B cell (primary cell): ENCODE measurements at regions not wholly inside any gene's neighbourhood (a gene's known extent, or its start where the extent isn't known, plus 50 kb on each side); places are given as distances from the start of the nearest gene placed in this dataset.

Source experiments
- ATAC-seq: fragments of 200-7000 bp; cut with Tn5 transposase; one replicate; pipeline ENCODE4 v1.10.0; 2021; ENCODE audit warnings: low read depth, mild to moderate bottlenecking, moderate number of reproducible peaks, moderate library complexity
- CTCF ChIA-PET: fragments of 350-600 bp; sonication (Branson Sonifier 250); formaldehyde crosslinking; loops from one replicate; lab custom pipeline; 2021; ENCODE audit warnings: antibody characterized with exemption, inconsistent platforms; lab: Charles Lee
- POLR2A ChIA-PET: fragments of 350-600 bp; sonication (Branson Sonifier 250); formaldehyde crosslinking; loops from one replicate; lab custom pipeline; 2021; ENCODE audit warnings: antibody characterized with exemption; lab: Charles Lee
- DNase-seq: peaks from one replicate; pipeline ENCODE4 v3.0.0; 2013
- H2AFZ ChIP-seq: 2 replicates; pipeline ENCODE4 v1.6.1; 2012; ENCODE audit warnings: mild to moderate bottlenecking, low read depth, low read length; ENCODE audit not compliant: insufficient read depth, poor library complexity, severe bottlenecking
- H3K27ac ChIP-seq, 2 donors: 1 replicate in 1 of 2; 2 replicates in 1 of 2; pipeline ENCODE4 v1.5.1; 2012 to 2013; ENCODE audit warnings: low read length in 2 of 2, mild to moderate bottlenecking in 2 of 2, moderate library complexity in 1 of 2
- H3K27me3 ChIP-seq, 4 experiments: fragments of 200-600 bp in 1 of 4; sonication (generic) in 1 of 4; replicated peaks in 1 of 4; 1 replicate in 2 of 4; 2 replicates in 2 of 4; pipeline versions ENCODE4 v1.6.1 to v1.7.0; 2013 to 2016; ENCODE audit warnings: low read length in 3 of 4, mild to moderate bottlenecking in 2 of 4, mixed read lengths in 1 of 4, moderate library complexity in 1 of 4; ENCODE audit not compliant: insufficient read depth in 4 of 4, control insufficient read depth in 3 of 4; ENCODE audit errors: control extremely low read depth in 1 of 4
- H3K36me3 ChIP-seq, 2 experiments: replicated peaks in 1 of 2; 1 replicate in 1 of 2; 2 replicates in 1 of 2; pipeline versions ENCODE4 v1.6.1 to v1.7.1; 2013; ENCODE audit warnings: low read length in 1 of 2; ENCODE audit not compliant: insufficient read depth in 2 of 2, control insufficient read depth in 1 of 2; ENCODE audit errors: control extremely low read depth in 1 of 2, extremely low read depth in 1 of 2
- H3K4me1 ChIP-seq, 2 donors: fragments of 200-600 bp in 1 of 2; sonication (generic) in 1 of 2; 1 replicate in 1 of 2; 2 replicates in 1 of 2; pipeline versions ENCODE4 v1.5.1 to v1.6.1; 2013 to 2017; ENCODE audit warnings: low read length in 2 of 2; ENCODE audit not compliant: control insufficient read depth in 2 of 2, insufficient read depth in 2 of 2
- H3K4me2 ChIP-seq: replicated peaks from 2 replicates; pipeline ENCODE3; 2012; ENCODE audit warnings: mild to moderate bottlenecking, low read depth, low read length; ENCODE audit not compliant: poor library complexity, severe bottlenecking
- H3K4me3 ChIP-seq, 5 experiments: fragments of 200-600 bp in 1 of 5; sonication (generic) in 1 of 5; 1 replicate in 3 of 5; 2 replicates in 2 of 5; pipeline versions ENCODE4 v1.5.1 to v1.7.0; 2011 to 2016; ENCODE audit warnings: low read length in 4 of 5, mild to moderate bottlenecking in 4 of 5, low read depth in 2 of 5, control low read depth in 1 of 5, moderate library complexity in 1 of 5; ENCODE audit not compliant: insufficient read depth in 1 of 5; ENCODE audit errors: control extremely low read depth in 1 of 5, extremely low read depth in 1 of 5
- H3K79me2 ChIP-seq: fragments of 200-600 bp; sonication (generic); one replicate; pipeline ENCODE4 v1.6.0; 2016; ENCODE audit warnings: low read length; ENCODE audit not compliant: control insufficient read depth, insufficient read depth
- H3K9ac ChIP-seq: fragments of 200-600 bp; sonication (generic); 2 replicates; pipeline ENCODE4 v1.6.1; 2017; ENCODE audit warnings: mild to moderate bottlenecking, low read length, moderate library complexity
- H3K9me3 ChIP-seq, 3 donors: one replicate each; pipeline versions ENCODE4 v1.6.1 to v1.7.1; 2013; ENCODE audit warnings: low read length in 2 of 3; ENCODE audit not compliant: control insufficient read depth in 2 of 3, insufficient read depth in 1 of 3; ENCODE audit errors: control extremely low read depth in 1 of 3
- H4K20me1 ChIP-seq: 2 replicates; pipeline ENCODE4 v1.6.0; 2012; ENCODE audit warnings: mild to moderate bottlenecking, low read length; ENCODE audit not compliant: insufficient read depth, control insufficient read depth, poor library complexity, severe bottlenecking
- H3K27ac Mint-ChIP-seq: one replicate; pipeline ENCODE4 v1.8.0; 2021; ENCODE audit warnings: mixed read lengths
- H3K27me3 Mint-ChIP-seq: one replicate; pipeline ENCODE4 v1.8.0; 2021; ENCODE audit warnings: mixed read lengths
- H3K4me1 Mint-ChIP-seq: one replicate; pipeline ENCODE4 v1.8.0; 2021; ENCODE audit warnings: mixed read lengths
- H3K4me3 Mint-ChIP-seq: one replicate; pipeline ENCODE4 v1.8.0; 2021; ENCODE audit warnings: mixed read lengths
- H3K9me3 Mint-ChIP-seq: one replicate; pipeline ENCODE4 v1.8.0; 2022; ENCODE audit warnings: mixed read lengths; ENCODE audit not compliant: insufficient read depth
- CTCF ChIP-seq: fragments of 200-600 bp; IDR thresholded peaks from one replicate; pipeline ENCODE4 v1.8.0; 2022; ENCODE audit warnings: antibody characterized with exemption, mild to moderate bottlenecking
- EZH2 ChIP-seq: IDR thresholded peaks from 2 replicates; pipeline ENCODE4 v1.6.1; 2012; ENCODE audit warnings: borderline replicate concordance, low read depth, mild to moderate bottlenecking, moderate library complexity, low read length; ENCODE audit not compliant: insufficient read depth, poor library complexity, severe bottlenecking
- WGBS: methylation state at CpG from one replicate; pipeline ENCODE4 v1.1.5; 2013; ENCODE audit warnings: missing lambda C conversion rate; ENCODE audit not compliant: insufficient coverage; 5-methylcytosine and 5-hydroxymethylcytosine counted together
- intact Hi-C: fragments of 100-400 bp; cut with micrococcal nuclease; formaldehyde crosslinking; loops from one replicate; pipeline ENCODE4 v1.10.0; 2022

- intact Hi-C loops = no loop called here
- Histone ChIP-seq H3K4me3 (no peak overlapping the region), H3K4me2 (no peak overlapping the region), H3K27ac (no peak overlapping the region), H3K9me3 (no peaks in the 10 kb centered on the region), H3K36me3 (no peaks in the 10 kb centered on the region), H3K79me2 (no peaks in the 10 kb centered on the region), H3K4me1 (no peaks in the 10 kb centered on the region), H2AFZ (no peak overlapping the region), H3K27me3 (no peaks in the 10 kb centered on the region), H4K20me1 (no peaks in the 10 kb centered on the region), H3K9ac (no peak overlapping the region)
- ChIA-PET POLR2A (no interaction called here), CTCF (no interaction called here)
- H3K4me1 Mint-ChIP-seq = peaks cover 6% of the 10 kb centered on the region
- no peak overlapping the region for H3K4me3 Mint-ChIP-seq
- no peak overlapping the region for H3K27ac Mint-ChIP-seq
- ATAC-seq (no peak), DNase-seq (no peak)
- H3K27me3 Mint-ChIP-seq = peaks cover 23% of the 10 kb centered on the region
- TF ChIP-seq EZH2 (no peak), CTCF (no peak)
- no peaks in the 10 kb centered on the region for H3K9me3 Mint-ChIP-seq
- WGBS = no CpG with 5 or more reads among the region's 1 CpG
Measured at GRCh38 chr2:104428155-104428554, 425.8 kb upstream of the POU3F3 start.

GRCh38 chr2:104429639-104430358 is 424.1 kb upstream of the POU3F3 start:
- H3K4me1 Mint-ChIP-seq = peaks cover 14% of the 10 kb centered on the region
- no peaks in the 10 kb centered on the region for H3K9me3 Mint-ChIP-seq
- Histone ChIP-seq H4K20me1 (no peaks in the 10 kb centered on the region), H3K36me3 (no peaks in the 10 kb centered on the region), H3K4me2 (no peak overlapping the region), H3K4me1 (peaks cover 0 to 4% of the 10 kb centered on the region in 2 donors), H3K27me3 (peaks cover 0 to 7% (median 0%) of the 10 kb centered on the region in 4 experiments), H3K9ac (no peak overlapping the region), H3K9me3 (no peaks in the 10 kb centered on the region), H3K27ac (no peak overlapping the region), H3K79me2 (no peaks in the 10 kb centered on the region), H2AFZ (no peak overlapping the region), H3K4me3 (no peak overlapping the region)
- H3K27ac Mint-ChIP-seq = no peak overlapping the region
- H3K27me3 Mint-ChIP-seq = peaks cover 35% of the 10 kb centered on the region
- ATAC-seq (no peak), DNase-seq (no peak)
- CTCF ChIA-PET = no interaction called here
- TF ChIP-seq CTCF (no peak), EZH2 (no peak)
- intact Hi-C loops = no loop called here
- no peak overlapping the region for H3K4me3 Mint-ChIP-seq
- POLR2A ChIA-PET = no interaction called here
- 89% methylated on average over 7 of the region's 8 CpGs for WGBS
